ENCODE measurements at regions not wholly inside any gene's neighbourhood (a gene's known extent, or its start where the extent isn't known, plus 50 kb on each side); places are given as distances from the start of the nearest gene placed in this dataset.

- H3K4me3 Mint-ChIP-seq = no peak overlapping the region
- no peaks in the 10 kb centered on the region for H3K4me1 Mint-ChIP-seq
- TF ChIP-seq CTCF (conservative IDR thresholded peaks at IDR 0.05) = no peak
- H3K27me3 Mint-ChIP-seq (ENCODE audit: low read depth) = no peaks in the 10 kb centered on the region
- no peak overlapping the region for H3K27ac Mint-ChIP-seq (ENCODE audit: unreplicated experiment)
- no peaks in the 10 kb centered on the region for H3K9me3 Mint-ChIP-seq
- H3K36me3 Mint-ChIP-seq (ENCODE audit: low read depth) = no peaks in the 10 kb centered on the region
- no peak for DNase-seq (ENCODE audit: low read depth, low spot score)
Measured at GRCh38 chr11:21866781-21867180, 326.1 kb upstream of the ANO5 start.

- Mint-ChIP-seq H3K27ac (ENCODE audit: unreplicated experiment) (no peak overlapping the region), H3K4me1 (no peaks in the 10 kb centered on the region), H3K9me3 (peaks cover 3% of the 10 kb centered on the region), H3K36me3 (ENCODE audit: low read depth) (no peaks in the 10 kb centered on the region), H3K4me3 (no peak overlapping the region), H3K27me3 (ENCODE audit: low read depth) (no peaks in the 10 kb centered on the region)
- no peak for DNase-seq (ENCODE audit: low read depth, low spot score)
- TF ChIP-seq CTCF (conservative IDR thresholded peaks at IDR 0.05) = no peak
Measured at GRCh38 chr11:21877151-21877550, 315.7 kb upstream of the ANO5 start.

GRCh38 chr11:21883354-21883753 is 309.5 kb upstream of the ANO5 start:
- TF ChIP-seq CTCF (conservative IDR thresholded peaks at IDR 0.05) = no peak
- no peaks in the 10 kb centered on the region for H3K4me1 Mint-ChIP-seq
- no peak for DNase-seq (ENCODE audit: low read depth, low spot score)
- no peaks in the 10 kb centered on the region for H3K27me3 Mint-ChIP-seq (ENCODE audit: low read depth)
- no peak overlapping the region for H3K4me3 Mint-ChIP-seq
- peaks cover 3% of the 10 kb centered on the region for H3K9me3 Mint-ChIP-seq
- no peaks in the 10 kb centered on the region for H3K36me3 Mint-ChIP-seq (ENCODE audit: low read depth)
- H3K27ac Mint-ChIP-seq (ENCODE audit: unreplicated experiment) = no peak overlapping the region

DNA sequence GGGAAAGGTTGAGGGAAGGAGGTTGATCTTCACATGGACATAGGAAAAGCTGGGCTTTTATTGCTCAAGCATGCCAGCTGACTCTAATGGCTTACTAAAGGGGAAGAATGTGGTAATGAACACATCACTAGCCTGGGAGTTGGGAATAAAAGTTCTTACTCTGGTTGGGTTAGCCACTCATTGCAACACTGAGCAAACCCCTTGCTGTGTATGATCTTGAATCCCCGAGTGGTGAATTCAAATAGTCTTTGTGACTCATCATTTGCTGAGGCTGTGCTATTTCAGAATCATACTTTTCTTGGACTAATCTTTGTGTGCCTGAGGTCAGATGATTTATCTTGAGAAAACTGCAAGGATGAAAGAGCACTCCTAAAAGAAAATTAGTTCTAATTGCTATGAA is 304.1 kb upstream of the ANO5 start:
- Mint-ChIP-seq H3K36me3 (ENCODE audit: low read depth) (no peaks in the 10 kb centered on the region), H3K27ac (ENCODE audit: unreplicated experiment) (peak overlapping the region; percentile 28), H3K27me3 (ENCODE audit: low read depth) (no peaks in the 10 kb centered on the region), H3K4me3 (no peak overlapping the region), H3K9me3 (no peaks in the 10 kb centered on the region), H3K4me1 (no peaks in the 10 kb centered on the region)
- DNase-seq (ENCODE audit: low read depth, low spot score) = no peak
- no peak for TF ChIP-seq CTCF (conservative IDR thresholded peaks at IDR 0.05)

DNA sequence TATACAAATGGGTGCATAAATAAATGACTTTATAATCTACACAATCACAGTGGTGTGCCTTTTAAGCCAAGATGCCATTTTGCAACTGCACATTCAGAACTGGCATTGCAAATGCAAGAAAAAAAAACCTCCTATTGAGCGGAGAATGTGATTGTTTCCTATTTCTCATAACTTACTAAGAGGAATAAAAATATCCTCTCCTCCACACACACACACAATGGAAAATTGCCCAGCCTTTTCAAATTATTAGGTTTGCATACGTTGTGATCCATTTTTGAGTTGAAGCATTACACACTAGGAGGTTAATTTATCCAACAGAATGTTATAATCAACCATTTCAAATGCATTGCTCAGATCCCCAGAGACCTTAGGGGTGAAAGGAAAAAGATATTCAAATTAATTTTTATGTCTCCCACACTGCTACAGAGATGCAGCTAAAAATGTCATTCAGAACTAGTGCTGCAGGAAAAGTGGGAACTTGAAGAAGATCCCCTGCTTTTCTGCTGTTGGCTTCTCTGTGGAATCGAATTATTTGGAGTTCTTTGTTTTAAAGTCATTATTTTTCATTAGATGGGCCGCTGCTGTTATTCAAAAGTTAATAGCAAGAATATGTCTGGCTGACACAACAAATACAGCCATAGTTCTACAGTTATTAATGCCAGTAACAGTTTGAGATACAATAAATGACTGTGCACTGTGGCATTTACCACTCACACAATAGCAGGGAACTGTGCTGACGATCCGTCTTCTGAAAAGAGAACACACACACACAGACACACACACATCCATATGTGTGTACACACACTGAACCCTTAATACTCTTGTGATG is 299.9 kb upstream of the ANO5 start:
- Mint-ChIP-seq H3K27me3 (ENCODE audit: low read depth) (no peaks in the 10 kb centered on the region), H3K27ac (ENCODE audit: unreplicated experiment) (no peak overlapping the region), H3K9me3 (no peaks in the 10 kb centered on the region)

More for the DNA sequence above, 299.9 kb upstream of the ANO5 start:
- H3K4me1 Mint-ChIP-seq = no peaks in the 10 kb centered on the region
- TF ChIP-seq CTCF (conservative IDR thresholded peaks at IDR 0.05) = no peak
- no peak for DNase-seq (ENCODE audit: low read depth, low spot score)
- no peak overlapping the region for H3K4me3 Mint-ChIP-seq
- no peaks in the 10 kb centered on the region for H3K36me3 Mint-ChIP-seq (ENCODE audit: low read depth)
